GM21360 (cell line): ENCODE measurements at regions not wholly inside any gene's neighbourhood (a gene's known extent, or its start where the extent isn't known, plus 50 kb on each side); places are given as distances from the start of the nearest gene placed in this dataset.

Experiments used
- ATAC-seq: cut with Tn5 transposase; IDR thresholded peaks from one replicate; pipeline ENCODE4 v1.9.1; 2021; ENCODE audit warnings: mild to moderate bottlenecking, moderate library complexity; ENCODE audit not compliant: unreplicated experiment

DNA sequence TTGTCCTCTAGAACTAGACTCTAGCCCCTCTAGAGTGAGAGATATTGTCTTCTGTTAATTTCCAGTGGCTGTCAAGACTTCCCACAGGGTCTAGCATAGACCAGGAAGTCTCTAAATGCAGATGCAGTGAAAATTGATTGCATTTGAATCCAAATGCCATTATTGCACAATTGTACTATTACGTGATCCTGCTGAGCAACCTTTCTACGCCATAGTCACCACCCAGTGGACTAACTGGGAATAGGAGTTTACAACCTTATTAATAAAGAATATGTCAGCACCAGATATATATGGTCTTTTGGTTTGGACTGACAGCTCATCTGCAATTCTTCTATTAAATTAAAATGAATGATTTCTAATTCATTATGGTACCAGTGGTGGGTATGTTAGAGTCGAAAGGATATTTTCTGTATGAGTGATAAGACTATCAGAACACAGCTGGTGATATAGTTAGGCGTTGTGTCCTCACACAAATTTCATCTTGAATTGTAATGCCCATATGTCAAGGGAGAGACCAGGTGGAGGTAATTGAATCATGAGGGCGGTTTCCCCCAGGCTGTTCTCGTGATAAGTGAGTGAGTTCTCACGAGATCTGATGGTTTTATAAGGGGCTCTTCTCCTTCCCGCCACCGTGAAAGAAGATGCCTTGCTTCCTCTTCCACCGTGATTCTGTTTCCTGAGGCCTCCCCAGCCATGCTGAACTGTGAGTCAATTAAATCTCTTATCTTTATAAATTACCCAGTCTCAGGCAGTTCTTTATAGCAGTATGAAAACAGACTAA lies 138.9 kb upstream of the CA10 start:
- no peak for ATAC-seq

DNA sequence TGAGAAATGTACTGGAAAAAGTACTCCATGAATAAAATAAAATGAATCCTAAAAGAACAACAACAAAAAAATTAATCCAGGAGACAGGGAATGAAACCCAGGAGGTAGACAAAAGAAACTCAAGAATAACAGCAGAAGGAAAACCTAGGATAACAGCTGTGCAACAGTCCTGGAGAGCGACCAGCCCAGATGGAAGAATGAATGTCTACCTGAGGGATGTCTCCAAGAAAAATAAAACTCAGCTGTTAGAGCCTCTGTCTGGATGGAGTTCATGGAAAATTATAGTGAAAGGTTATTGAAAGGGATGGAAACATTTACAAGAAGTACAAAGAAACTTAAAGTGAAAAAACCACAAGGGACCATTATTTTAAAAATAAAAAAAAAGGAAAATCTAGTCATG lies 135.8 kb upstream of the CA10 start:
- ATAC-seq: no peak

DNA sequence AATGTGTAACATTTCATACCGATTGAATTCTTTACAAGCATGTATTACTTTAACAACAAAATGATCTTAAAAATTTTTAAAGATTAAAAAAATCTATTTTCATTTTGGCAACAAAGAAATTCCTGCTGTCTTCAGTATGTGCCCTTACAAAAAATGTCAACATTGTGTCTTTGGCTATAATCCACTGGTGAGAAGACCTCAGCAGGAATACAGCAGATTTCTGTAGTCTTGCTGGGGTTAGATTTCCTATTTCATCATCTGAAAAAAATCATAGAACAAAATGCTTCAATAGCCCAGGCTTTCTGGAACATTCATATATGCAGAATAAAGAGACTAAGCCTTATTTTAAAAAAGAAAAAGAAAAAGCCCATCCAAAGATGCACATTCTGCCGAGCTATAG lies 129.1 kb upstream of the CA10 start:
- ATAC-seq: no peak

DNA sequence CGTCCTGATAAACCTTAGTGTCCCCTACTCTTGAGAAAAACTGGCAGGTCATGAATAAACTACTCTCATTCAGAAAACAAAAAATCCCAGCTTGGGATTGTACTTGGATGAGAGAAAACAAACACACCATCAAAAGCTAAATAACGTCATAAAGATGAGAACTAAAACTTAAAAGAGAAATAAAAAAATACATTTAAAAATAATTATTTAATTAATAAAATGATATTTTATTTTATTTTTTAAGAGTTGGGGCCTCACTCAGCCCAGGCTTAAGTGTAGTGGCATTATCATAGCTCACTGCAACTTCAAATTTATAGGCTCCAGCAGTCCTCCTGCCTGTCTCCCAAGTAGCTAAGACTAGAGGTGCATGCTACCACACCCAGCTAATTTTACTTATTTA lies 125.4 kb upstream of the CA10 start:
- no peak for ATAC-seq

DNA sequence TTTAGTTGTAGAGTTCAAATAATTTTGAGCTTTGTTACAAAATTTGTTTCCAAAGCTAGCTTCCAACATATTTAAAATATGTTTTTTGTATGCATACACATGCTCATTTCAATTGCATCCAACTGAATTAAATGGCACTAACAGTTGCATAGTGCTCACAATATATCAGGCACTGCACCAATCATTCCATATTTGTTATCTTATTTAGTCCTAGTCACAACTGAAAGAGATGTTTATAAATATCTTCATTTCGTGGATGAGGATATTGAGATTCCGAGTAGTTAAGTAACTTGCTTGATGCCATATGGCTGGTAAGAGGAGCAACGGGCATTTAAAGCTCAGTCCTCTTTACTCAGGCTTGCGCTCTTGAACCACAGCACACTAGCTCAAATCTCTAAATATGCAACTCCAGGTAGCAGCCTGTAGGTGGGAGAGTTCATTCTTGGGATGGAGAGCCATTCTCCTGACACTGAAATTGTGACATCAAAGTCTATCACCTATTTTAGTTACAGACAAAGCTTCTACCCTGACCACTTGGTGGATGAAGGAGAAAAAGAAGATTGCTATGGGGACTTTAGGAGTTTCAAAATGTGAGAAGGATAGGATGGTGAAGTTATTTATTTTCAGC lies 118.0 kb upstream of the CA10 start:
- ATAC-seq: no peak

DNA sequence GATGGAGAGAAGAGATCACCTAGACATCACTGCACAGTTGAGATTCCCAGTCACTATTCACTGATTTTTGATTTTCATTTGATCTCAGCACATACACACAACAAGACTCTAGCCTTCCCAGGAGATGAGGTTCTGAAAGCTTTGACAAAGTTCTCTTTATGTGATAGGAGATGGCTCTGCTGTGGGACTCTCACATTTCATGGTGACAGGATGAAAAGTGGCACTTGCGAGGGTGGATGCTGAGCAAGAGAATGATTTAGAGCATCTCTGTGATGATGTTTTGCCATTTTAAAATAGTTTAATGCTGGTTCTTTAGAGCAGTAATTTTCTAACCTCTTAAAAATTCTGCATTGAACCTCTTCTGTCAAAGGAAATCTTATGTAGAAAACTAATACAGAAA lies 113.3 kb upstream of the CA10 start:
- ATAC-seq: no peak

DNA sequence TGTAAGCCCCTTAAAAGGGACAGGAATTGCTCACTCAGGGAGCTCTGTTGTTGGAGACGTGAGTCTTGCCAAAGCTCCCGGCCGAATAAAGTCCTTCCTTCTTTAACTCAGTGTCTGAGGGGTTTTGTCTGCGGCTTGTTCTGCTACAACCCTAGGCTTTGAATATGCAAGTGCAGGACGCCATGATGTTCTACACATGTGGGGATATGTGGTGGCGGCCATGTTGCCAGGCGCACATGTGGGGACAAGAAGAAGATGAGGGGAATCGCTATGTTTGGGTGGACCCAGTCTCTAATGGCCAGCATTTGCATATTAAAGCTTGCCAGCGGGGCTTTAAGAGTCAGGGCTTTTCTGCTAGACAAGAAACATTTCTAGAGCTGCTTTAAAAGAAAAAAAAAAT lies 96.8 kb upstream of the CA10 start:
- no peak for ATAC-seq

DNA sequence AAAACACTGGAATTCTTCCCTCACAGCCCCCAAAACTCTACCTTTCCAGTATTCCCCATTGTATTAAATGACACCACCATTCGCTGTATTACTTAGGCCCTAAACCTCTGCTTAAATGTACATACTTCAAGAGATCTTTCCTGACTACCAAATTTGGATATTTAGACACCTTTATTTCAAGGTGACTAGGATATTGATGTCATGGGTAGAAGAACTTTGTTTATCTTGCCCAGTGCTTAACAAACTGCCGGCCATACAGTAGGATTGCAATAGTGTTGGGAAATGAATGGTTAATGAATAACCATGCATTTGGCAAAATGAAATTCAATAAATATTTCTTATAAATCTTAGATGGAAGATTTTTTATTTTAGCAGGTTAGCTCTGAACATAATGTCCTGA lies 86.2 kb upstream of the CA10 start:
- ATAC-seq: no peak

DNA sequence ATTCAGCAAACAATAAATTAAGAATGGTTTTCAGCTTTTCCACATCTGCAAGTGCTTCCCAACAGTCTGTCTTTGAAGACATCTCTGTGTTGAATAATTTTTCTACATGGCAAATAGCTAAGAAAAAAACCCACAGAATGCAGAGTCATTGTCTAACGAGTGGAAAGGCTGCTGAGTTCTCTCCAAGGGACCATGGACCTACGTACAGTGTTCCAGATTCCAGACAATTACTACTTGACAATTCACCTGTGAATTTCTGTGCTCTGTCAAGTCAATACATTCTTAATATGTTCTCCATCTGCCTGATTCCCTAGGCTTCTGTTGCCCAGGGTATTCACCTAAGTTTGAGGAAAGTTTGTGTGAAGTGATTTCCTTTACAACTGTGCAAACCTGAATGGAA lies 83.8 kb upstream of the CA10 start:
- ATAC-seq: no peak

DNA sequence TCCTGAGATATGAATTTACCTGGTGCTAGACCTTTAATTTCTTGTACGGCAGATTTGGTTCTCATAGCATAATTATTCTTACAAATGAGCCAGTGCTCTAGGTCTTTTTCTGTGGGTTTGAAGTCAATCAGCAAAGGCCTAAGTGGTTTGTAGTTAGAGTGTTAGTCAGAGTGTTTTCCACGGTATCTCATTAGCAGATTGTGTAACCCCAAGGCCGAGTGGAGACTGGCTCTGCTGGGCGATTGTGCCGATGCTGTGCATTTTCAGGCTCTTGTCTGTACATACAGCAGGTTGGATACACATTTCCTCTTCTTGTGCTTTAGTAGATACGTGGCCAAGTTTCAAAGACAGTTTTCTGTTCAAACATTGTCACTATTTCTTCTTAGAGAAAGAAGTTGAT lies 78.6 kb upstream of the CA10 start:
- ATAC-seq: no peak

DNA sequence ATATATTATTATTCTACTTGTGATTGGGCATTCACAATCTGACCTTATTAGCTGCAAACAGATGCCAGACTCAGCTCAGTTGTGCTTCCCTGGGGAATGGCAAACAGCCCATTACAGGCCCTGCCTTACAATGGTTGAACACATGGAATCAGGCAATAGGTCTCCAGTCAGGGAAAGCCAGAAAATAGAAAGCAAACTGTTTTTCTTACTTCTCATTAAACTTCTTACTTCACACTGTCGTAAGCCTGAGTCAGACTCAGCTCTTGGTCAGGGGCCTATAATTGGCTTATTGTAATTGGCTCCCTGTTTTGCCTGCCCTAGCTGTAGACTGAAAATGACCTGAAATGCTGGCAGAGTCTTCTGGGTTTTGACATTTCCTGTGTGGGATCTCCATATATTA lies 77.0 kb upstream of the CA10 start:
- no peak for ATAC-seq

DNA sequence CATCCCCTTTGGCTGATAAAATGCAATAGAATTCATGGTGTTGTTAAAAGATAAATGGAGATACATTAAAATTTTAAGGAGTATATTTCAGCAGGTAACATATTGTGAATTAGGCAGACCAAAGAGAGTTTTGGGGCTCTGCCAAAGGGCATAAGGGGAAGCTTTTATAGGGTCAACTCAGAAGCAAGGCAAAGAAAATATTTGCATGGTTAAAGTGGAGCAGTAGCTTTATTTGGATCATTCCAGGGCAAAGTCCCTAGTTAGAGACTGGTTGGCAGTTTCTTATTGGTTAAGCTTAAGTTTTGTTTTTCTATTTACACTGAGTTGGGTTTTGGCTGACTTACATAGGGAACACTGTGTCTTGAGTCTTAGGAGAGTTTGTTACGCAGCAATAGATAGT lies 75.1 kb upstream of the CA10 start:
- ATAC-seq: no peak

DNA sequence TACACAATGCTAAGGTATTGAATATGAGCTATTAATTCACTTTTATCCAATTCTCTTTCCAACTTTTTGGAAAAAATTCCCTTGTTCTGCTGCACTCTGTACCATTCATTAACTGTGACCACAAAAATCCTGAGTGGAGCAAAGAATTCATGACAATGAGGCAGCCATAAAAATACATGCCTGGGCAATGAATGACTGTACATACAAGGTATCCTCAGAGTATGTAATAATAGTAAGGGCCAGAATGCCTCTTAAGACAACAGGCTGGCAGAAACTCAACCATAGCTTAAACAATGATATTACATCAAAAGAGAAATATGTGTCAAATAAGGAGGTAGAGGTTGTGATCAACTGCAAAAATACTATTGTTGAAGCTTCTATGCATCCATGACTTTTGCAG lies 74.7 kb upstream of the CA10 start:
- no peak for ATAC-seq

DNA sequence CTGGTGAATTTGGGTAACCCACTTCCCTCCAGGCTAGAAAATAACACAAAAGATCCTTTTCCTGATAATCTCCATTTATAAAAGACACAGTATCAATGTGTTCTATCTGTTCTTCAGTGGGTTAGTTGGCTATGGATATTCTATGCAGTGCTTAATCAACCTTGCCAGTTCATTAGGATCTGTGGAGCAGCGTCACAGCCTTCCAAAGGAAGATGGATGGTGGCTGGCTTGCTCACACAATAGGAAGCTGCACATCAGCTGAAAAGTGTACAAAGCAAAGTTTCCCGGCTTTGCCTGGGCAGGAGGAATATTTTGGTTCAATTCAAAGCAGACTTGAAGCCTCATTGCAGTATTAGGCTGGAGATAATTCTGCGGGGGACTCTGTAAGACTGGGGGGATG lies 70.3 kb upstream of the CA10 start:
- no peak for ATAC-seq

DNA sequence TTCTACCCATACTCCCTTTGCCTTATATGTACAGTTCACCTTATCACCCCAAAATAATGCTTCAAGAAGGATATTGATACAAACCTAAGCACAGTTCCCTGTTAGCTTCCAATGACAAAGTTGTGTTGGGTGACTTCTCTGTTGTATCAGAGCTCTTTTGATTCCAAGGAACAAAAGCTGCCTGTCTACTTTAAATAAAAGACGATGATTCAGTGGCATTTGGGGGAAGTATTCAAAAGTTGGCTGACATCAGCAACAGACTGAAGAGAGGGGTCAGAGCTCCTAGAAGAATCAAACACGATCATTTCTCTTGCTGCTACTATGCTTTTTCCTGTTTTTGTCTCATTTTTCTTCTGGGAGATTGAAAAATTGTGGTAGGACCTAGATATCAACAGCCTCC lies 69.4 kb upstream of the CA10 start:
- no peak for ATAC-seq

DNA sequence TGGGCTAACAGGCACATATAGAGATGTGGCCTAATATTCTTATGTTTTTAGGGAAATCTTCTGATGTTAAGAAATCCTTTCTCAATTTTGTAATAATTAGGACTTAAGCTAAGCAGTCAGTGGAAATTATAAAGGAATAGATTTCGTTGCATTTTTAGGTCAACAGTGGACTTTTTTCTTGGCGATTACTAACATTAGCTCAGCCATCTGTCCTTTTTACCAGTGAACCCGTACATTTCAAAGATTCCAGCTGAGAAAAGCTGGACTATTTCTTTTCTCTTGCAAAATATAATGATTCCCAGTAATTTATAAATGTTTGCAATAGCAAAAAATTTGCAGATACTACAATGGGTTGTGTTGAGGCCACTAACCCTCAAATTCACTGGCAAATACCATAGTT lies 54.9 kb upstream of the CA10 start:
- no peak for ATAC-seq

DNA sequence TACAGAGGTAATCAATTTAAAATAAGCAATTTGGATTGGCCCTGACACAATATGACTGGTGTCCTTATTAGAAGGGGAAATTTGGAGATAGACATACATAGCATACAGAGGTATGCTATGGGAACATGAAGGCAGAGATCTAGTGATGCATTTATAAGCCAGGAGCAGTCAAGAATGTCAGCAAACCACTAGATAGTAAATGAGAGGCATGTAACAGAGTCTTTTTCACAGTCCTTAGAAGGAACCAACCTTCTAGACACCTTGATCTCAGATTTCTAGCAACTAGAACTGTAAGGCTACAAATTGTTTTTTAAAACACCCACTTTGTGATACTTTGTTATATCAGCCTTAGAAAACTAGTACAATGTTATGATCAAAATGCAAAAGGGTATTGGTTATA lies 54.3 kb upstream of the CA10 start:
- ATAC-seq: no peak

DNA sequence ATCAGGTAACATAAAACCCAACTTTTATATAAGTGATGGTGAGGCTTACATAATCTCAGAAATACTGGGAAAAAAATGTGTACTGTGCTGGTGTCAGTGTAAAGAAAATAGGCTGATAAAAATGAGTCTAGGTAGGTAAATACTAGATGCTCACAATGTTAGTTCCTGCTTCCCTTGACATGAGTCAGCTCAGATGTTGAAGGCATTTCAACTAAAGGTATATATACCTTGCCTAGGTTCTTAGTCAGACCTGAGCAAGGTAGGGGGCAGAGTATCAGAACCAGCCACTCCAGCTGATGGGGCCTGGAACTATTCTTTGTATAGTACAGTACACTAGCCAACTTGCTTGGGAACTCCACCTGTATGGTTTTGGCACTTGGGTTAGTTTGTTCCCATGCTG lies 51.0 kb upstream of the CA10 start:
- no peak for ATAC-seq
